HTR-8/SVneo (cell line): ENCODE measurements at regions not wholly inside any gene's neighbourhood (a gene's known extent, or its start where the extent isn't known, plus 50 kb on each side); places are given as distances from the start of the nearest gene placed in this dataset.
A peak's percentile ranks its signal among the peaks of the same experiment; 100 is the strongest.

Experiments
- DNase-seq: peaks from one replicate; pipeline ENCODE4 v3.0.0; 2011; ENCODE audit warnings: low spot score, mixed read lengths; ENCODE audit not compliant: insufficient read length
- FAIRE-seq: peaks from 2 replicates; lab custom pipeline; 2011; peaks lifted over from hg19 to GRCh38; lab: Jason Lieb, UNC

DNA sequence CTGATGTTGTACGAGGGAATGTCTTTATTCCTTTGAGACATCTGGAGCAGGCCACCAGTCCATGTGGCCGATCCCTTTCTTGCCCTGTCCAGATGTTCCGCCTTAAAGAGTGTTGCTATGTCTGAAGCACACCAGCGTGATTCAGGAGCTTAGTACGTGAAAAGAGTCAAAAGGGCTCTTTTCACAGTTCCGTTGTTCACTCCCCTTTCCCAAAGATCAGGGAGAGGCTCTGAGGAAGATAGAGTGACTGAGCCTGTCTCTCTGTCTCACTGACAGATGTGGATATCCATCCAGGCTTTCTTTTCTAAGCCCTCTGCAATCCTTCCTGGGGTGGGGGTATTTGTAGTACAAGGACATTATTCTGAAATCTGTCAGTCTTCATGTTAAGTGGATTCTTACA, 262.5 kb upstream of the LRTM1 start:
- no peak for FAIRE-seq
- no peak for DNase-seq

DNA sequence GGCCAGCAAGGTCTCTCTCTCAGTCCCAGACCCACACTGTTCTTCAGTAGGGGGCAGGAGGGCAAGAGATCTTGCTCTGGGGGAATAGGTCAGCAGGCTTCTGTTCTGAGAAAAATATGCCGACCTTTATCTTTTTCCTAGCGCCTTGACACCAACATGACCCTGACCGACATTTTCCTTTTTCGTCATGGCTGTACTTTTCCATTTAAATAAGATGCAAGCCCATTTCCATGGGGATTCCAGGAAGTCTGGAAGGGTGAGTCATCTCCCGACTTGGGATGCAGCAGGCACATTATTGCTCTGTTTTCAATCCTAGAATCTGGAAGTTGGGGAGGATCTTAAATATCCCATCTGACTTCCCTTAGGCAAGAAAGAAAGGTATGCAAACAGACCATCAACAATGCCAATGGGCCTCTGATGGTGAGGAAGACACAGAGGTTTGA, 261.5 kb upstream of the LRTM1 start:
- peak; percentile 60 for DNase-seq
- FAIRE-seq, result peak; percentile 80

DNA sequence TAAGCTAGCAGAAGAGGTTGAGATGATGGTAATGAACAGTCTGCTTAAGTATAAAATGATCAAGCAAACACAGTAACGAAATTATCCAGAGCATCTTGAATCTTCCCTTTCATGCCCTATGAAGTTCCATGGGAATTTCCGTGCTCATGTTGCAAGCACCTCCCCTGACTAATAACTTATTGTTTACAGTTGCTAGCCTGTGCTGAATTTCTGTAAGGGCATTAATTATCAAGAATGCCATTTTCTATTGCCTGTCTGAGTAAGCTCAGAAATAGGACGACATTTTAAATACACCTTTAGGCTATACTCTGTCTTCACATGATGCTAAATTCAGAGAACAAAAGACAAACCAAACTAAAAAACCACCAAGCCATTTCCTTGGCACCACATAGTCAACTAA, 257.5 kb upstream of the LRTM1 start:
- DNase-seq, result no peak
- peak; percentile 60 for FAIRE-seq

- FAIRE-seq, result no peak
- DNase-seq, result no peak
Observed at GRCh38 chr3:55183201-55183600, 255.3 kb upstream of the LRTM1 start.

DNA sequence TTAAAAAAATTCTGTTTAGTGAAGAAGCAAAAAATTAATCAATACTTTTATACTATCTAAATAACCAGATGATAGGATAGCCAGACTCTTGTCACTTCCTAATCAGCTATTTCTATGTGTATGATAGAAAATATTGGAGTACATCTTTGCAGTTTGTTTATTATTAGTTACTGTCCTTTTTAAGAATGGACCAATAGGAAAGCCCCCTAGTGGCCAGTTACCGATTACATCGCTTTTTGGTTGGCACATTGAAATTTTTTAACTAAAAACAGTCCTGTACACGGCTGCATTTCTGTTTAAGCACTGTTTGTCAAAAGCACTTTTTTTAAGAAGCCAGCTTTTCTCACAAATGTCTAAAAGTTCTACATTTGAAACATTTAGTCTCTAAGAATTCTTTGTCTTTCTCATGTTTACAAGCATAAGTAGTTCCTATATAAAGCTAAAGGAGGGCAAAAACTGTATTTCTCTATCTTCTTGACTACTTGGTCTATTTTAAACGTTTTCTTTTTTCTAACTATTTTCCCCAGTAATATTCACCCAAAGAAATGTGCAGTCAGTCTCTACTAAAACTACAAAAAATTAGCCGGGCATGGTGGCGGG, 253.2 kb upstream of the LRTM1 start:
- FAIRE-seq, result no peak

DNA sequence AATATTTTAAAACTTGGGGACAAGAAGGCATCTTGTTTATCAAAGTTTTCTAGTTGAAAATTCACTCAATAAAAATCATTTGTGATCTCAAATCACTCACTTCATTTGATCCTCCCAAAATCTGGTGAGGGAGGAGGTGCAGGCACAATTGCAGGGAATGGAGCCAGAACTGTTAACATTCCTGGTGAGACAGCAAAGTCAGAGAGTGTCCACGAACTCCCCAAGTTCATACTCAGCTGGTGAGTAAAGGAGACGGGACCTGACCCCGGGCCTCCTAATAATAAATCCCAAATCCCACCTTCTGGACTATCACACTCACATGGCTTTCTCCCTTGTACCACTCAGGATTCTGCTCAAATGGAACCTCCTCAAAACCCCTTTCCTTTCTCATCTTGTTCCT, 252.3 kb upstream of the LRTM1 start:
- FAIRE-seq (no peak), DNase-seq (no peak)

More for the DNA sequence above, 253.2 kb upstream of the LRTM1 start:
- DNase-seq, result no peak

- no peak for FAIRE-seq
- no peak for DNase-seq
Observed at GRCh38 chr3:55178336-55178735, 250.5 kb upstream of the LRTM1 start.

DNA sequence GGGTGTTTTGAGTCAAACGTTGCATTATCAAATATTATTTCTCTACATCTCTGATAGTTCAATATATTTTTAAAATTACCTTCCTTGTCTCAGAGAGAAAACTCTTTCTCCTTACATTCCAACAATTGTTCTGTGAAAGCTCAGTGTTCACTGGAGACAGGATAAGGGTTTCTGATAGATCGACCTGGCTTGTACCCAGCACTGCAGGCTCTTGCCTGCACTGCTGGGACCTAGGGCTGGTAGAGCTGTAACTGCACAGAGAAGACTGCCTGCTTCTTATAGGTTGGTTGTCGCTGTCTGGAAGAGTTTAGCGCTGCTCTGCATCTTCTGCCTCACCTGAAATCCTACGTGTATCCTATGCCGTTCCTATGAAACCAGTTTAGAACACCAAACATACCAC, 249.9 kb upstream of the LRTM1 start:
- no peak for DNase-seq
- no peak for FAIRE-seq

GRCh38 chr3:55175423-55175822, 247.6 kb upstream of the LRTM1 start:
- FAIRE-seq (no peak), DNase-seq (no peak)

DNA sequence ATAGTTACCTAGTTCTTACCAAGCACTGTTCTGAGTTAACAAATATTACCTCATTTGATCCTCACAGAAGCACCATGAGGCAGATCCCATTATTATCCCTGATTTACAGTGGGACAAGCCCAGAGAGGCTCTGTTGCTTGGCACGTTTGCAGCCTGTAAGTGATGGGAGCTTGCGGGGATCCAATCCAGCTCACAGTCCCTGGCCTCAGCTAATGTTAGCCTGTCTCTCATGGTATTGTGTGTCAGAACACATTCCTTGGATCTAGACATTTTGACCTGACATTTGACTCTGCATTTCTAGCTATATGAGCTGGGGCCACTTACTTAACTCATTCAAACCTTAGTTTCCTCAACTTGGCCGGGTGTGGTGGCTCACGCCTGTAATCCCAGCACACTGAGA, 246.9 kb upstream of the LRTM1 start:
- DNase-seq (no peak), FAIRE-seq (peak; percentile 23)

GRCh38 chr3:55173504-55173903, 245.6 kb upstream of the LRTM1 start:
- FAIRE-seq, result no peak
- DNase-seq, result no peak

- FAIRE-seq (peak; percentile 92), DNase-seq (no peak)
Observed at GRCh38 chr3:55172913-55173312, 245.1 kb upstream of the LRTM1 start.

- FAIRE-seq (no peak), DNase-seq (no peak)
Observed at GRCh38 chr3:55170444-55170843, 242.6 kb upstream of the LRTM1 start.

GRCh38 chr3:55169608-55170072, 241.8 kb upstream of the LRTM1 start:
- DNase-seq (peak; percentile 58), FAIRE-seq (peak; percentile 92)

DNA sequence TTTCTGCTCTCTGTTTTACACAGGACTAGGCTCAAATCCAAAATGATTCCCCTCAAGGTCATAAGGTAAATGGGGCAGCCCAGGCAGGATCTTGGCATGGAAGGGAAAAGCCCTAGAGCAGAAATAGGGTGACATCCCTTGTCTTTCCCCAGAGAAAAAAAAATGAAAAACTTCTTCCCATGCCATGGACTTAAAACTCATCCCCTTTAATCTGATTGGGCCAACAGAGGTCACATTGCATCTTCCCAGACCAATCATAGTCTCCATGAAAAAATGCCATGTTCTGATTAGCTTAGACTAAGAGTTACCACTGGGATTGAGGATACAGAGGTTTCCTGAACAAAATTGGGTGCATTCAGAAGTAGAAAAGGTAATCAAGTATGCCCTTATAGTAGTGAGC, 241.3 kb upstream of the LRTM1 start:
- no peak for DNase-seq
- FAIRE-seq, result no peak

GRCh38 chr3:55167586-55168317, 239.9 kb upstream of the LRTM1 start:
- FAIRE-seq, result peak; percentile 60
- no peak for DNase-seq

- FAIRE-seq (no peak), DNase-seq (no peak)
Observed at GRCh38 chr3:55166576-55167555, 239.0 kb upstream of the LRTM1 start.

DNA sequence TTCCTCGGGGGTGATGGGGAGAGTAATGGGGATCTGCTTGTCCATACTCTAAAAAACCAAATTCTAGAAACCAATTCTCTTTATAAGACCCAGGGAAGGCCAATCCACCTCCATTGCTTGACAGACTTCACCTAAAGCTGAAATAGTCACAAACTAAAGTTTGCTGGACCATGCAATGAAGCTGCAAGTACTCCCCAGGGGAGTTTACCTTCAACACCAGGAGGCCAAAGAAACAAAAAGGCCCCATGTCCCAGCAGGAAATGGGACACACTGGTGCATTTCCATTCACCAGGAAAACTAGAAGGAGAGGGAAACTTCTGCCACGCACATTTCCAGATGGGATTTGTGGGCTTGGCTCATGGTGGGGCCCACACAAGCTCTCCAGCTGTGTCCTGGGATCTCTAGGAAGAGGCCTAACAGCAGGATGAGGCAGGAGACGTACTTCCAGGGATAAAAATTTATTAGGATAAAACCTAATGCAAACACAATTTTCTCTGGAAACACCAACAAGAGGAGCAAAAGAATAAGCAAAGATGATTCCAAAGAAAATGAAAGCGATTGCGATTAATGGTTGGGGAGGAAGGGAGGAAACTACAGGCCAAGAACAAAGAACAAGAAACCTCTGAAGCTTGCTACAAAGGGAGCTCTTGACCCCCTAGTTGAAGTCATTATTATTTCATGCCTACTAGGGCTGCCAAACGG, 238.0 kb upstream of the LRTM1 start:
- FAIRE-seq (no peak), DNase-seq (no peak)

DNA sequence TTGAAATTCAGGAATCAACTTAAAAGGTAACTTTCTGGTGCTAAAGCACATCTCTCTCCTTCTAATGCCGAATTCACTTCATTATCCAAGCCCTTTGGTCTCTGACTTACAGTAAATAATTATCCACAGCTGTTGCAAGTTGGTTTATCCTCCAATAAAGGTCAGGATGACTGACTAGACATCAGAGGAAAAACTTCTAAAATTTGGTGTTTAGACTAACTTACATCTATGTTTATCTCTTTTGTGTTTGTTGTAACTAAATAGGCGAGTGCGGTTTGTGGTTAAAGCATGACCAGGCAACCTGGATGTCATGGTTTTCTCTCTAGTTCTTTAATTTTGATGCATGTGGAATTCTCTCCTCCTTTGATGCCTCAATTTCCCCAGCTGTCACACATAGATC, 237.4 kb upstream of the LRTM1 start:
- FAIRE-seq (no peak), DNase-seq (no peak)

GRCh38 chr3:55164876-55165275, 237.0 kb upstream of the LRTM1 start:
- peak; percentile 44 for FAIRE-seq
- no peak for DNase-seq
